Stomach (tissue), 4 donors: ENCODE measurements at regions not wholly inside any gene's neighbourhood (a gene's known extent, or its start where the extent isn't known, plus 50 kb on each side); places are given as distances from the start of the nearest gene placed in this dataset.

ENCODE experiments used
- CTCF ChIP-seq, 7 experiments: fragments of 450-650 bp in 4 of 7; fragments of 200-600 bp in 3 of 7; sonication (generic) in 3 of 7; IDR thresholded peaks; one replicate each; pipeline ENCODE4 v1.5.1; 2016 to 2019; ENCODE audit warnings: antibody characterized with exemption in 7 of 7, control low read depth in 2 of 7, mild to moderate bottlenecking in 1 of 7
- POLR2A ChIP-seq, 4 donors: fragments of 450-650 bp; IDR thresholded peaks; one replicate each; pipeline ENCODE4 v1.6.1; 2016; ENCODE audit warnings: antibody characterized with exemption in 4 of 4, control low read depth in 2 of 4, mild to moderate bottlenecking in 1 of 4, moderate library complexity in 1 of 4
- POLR2AphosphoS5 ChIP-seq, 3 donors: sonication (generic); formaldehyde crosslinking; IDR thresholded peaks; one replicate each; pipeline ENCODE4 v1.6.1; 2016; ENCODE audit warnings: antibody characterized with exemption in 3 of 3

DNA sequence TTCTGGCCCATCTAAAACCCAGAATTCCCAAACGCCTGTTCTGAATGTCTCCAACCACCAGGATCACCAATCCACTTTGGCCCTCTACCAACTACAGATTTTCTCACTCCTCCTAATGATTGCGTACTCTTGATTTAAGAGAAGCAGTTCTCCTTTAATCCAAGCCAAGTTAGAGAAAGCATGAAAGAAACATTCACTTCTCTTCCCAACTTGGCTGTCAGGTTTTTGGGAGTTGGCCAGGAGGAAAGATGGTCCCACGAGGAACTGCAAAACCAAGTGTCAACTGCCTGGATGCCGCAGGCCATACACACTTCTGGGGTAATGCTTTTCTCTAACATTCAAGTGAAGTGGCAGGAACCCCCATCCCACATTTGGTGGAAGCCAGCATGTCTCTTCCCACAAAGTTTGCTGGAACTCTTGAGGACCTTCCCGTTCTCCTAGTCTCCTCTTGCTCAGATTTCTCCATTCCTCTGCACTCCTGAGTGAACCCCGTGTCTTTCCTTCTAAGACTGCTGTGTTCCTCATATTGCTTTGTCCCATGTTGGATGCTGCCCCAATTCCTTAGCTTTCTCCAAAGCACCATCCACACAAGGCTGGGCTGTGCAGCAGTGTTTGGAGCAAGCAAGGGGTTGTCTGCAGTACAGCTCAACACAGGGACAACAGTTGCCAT is 138.5 kb upstream of the LGALSL start:
- no peak for TF ChIP-seq POLR2A (IDR thresholded peaks at IDR 0.05)
- TF ChIP-seq POLR2AphosphoS5 (IDR thresholded peaks at IDR 0.05), result no peak
- TF ChIP-seq CTCF (IDR thresholded peaks at IDR 0.05), result no peak
